CD4-positive, alpha-beta T cell treated with Interleukin-12 subunit alpha and Interleukin-12 subunit beta, for 1 hour (primary cell): ENCODE measurements at regions not wholly inside any gene's neighbourhood (a gene's known extent, or its start where the extent isn't known, plus 50 kb on each side); places are given as distances from the start of the nearest gene placed in this dataset.
"Not testable (repeated sequence)": the region's sequence is repeated elsewhere in the genome, so short reads cannot be mapped to it uniquely, and the experiment has no call there.

Source experiments
- DNase-seq: peaks from one replicate; pipeline ENCODE4 v3.0.0-alpha.2; 2020

- DNase-seq, result no peak
Observed at GRCh38 chr6:9131616-9132015, 696.3 kb upstream of the SLC35B3 start.

GRCh38 chr6:9131201-9131600 is 695.9 kb upstream of the SLC35B3 start:
- DNase-seq, result no peak

GRCh38 chr6:9128970-9129369 is 693.6 kb upstream of the SLC35B3 start:
- no peak for DNase-seq

DNA sequence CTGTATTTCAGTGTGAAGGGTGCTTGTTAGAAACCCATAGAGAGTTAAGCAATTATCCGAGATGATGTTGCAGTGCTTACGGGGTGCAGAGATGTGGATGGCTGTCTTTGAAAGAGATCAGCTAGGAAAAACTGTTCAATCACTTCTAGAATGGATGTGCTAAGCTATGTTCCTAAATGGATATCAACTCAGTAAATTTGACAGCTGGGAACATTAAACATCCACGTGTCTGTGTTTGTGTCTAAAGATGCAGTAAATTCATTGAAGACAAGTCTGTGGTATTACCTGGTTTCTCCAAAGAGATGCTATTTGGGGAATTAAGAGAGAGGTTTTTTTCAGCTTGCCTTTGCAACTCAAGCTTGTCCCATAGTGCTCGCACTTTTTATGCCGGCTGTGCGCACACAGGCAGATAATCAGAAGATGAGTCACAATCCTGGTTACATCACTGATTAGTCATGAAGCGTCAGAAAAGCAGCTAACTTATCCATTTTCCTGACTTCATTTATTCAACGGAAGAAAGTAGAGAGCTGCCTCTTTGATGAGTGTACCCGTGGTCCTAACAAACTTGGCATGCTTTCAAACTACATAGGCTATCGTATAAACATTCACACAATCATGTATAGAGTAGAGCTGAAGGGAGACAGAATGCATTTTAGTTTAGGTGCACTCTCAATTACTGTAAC is 691.7 kb upstream of the SLC35B3 start:
- DNase-seq, result no peak

- not testable (repeated sequence) for DNase-seq
Observed at GRCh38 chr6:9126034-9126433, 690.7 kb upstream of the SLC35B3 start.

GRCh38 chr6:9121549-9121948 is 686.2 kb upstream of the SLC35B3 start:
- no peak for DNase-seq

DNA sequence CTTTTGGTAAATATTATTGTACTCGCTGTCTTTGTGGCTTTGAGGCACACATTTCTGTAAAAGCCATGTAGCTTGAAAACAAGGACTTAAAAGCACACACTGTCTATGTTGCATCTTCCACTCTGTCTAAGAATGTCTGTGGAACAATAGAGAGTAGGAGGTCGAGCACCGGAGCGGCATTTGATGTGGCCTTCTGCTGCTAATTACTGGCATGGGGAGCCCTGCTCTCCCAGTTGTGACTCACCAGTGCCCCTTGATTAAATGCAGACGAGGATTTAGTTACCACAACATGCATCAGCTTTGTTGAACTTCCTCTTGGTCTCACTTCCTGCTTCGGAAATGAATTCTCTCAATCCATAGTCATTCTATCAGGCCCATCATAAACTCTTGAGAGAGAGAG is 680.7 kb upstream of the SLC35B3 start:
- DNase-seq, result no peak

DNA sequence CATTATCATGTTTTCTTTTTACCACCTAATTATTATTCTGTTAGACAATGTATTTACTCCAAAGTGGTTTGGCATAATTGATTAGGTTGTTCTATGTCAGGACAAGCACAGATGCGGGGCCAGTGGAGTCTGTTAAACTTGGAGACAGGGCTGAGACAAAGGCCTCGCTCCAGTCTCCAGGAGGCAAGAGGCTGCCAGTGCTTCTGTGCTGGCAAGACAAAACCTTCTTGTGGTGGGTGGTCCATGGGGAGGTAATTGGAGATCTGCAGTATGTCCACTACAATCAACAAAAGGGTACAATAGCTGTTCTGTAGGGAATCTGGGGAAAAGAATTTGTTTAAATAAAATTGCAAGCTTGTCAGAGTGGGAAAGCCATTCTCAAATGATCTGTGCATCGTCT is 677.2 kb upstream of the SLC35B3 start:
- no peak for DNase-seq

DNA sequence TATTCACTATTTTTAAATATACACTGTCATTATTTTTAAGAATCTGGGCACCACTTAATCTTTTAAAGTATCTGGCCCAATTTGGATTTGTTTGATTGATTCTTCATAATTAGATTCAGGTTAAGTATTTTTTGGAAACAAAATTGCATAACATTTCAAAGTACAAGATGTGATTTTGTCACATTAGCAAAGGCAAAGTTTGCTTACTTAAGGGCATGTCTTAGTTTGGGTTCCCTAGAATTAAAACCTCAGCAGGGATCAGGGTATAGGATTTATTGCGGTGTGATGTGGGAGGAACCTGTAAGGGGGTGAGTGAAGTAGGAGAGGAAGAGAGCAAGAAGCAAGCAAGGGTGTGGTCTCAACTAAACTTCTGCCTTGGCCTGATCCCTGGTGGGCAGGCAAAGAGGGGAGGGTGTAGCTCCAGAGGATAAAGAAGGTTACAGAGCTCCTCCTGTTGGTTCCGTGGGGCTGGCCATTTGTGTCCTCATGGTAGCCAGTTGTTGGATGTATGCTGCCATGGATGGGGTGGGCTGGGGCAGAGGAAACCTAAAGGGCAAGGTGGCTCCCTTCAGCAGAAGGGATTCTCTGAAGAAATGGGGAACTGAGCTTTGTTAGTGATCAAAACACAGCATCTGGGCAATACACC is 668.7 kb upstream of the SLC35B3 start:
- DNase-seq, result no peak

DNA sequence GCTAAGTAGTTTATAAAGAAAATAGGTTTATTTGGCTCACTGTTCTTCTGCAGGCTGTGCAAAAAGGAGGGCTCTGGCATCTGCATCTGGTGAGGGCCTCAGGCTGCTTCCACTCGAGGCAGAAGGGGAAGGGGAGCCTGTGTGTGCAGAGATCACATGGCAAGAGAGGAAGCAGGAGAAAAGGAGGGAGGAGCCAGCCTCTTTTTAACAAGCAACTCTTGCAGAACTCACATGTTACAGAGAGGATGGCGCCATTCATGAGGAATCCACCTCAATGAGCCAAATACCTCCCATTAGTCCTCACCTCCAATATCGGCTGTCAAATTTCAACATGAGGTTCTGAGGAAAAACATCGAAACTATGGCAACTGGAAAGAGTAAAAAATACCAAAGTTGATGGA is 666.6 kb upstream of the SLC35B3 start:
- DNase-seq, result no peak

- DNase-seq, result no peak
Observed at GRCh38 chr6:9100869-9101580, 665.7 kb upstream of the SLC35B3 start.

GRCh38 chr6:9095729-9096128 is 660.4 kb upstream of the SLC35B3 start:
- no peak for DNase-seq

DNA sequence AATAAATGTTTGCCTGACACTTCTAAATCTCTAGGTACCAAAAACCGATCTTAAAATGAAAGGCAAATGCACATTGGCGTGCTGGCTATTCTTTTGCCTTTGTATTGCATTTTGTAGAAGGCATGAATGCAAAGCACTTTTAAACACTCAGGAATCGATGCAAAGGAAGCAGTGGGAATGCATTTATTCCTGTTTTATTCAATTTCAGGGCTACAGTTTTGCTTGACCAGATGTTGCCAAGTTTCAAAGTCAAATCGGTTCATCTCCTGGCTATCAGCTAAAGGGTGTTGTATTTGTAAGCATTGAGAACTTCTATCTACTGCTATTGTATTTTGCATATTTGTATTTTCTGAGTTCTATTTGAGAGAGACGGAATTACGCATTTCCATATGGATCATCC is 659.8 kb upstream of the SLC35B3 start:
- no peak for DNase-seq

DNA sequence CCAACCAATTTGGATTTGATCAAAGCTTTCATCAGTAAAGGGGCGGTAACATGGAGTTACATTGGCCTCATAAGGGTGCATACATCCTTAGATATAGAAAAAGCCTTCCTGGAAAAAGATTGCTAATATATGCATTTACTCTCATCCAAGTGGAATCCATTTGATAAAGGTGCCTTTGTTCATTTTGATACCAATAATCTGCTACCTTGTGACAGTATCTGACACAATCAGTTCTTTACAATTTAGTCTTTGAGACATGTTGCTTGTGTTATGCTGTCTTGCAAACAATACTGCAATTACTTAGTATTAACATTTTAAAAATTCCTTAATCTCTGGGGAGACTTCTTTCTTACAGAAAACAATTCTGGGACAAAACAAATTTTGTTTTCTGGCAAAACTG is 654.4 kb upstream of the SLC35B3 start:
- no peak for DNase-seq

DNA sequence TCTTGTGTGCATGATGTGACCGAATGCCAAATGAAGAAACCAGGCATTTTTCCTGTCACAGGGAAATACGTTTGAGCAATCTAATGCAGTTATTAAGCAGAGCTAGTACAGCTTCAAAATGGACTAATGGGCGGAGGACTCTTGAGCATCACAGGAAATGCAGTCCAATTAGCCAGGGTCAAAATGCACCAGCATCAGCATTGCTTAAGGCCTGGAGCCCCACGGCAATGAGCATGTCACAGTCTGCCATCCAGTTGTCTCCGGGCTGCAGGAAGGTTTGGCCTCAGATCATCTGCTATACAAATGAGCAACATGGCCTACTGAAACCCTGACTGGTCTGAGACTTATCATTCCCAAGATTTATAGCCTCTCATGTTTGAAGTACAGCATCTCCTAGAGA is 652.1 kb upstream of the SLC35B3 start:
- DNase-seq, result no peak

- DNase-seq, result no peak
Observed at GRCh38 chr6:9086331-9086730, 651.0 kb upstream of the SLC35B3 start.

DNA sequence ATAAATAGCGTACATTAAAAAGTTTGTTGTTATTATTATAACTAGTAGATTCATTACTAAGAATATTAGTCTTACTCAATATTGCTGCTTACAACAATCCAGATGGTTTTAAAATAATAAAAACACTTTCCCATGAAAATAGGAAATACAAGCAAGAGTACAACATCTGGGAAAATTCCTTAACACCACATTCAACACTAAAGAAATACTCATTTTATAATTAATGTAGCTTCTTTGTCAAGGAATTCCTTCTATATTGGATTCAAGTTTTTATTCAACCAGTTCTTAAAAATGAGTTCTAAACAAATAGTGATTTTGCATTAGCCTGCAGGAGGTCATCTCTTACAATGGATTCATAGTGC is 650.3 kb upstream of the SLC35B3 start:
- no peak for DNase-seq

GRCh38 chr6:9085054-9085708 is 649.8 kb upstream of the SLC35B3 start:
- DNase-seq, result no peak

DNA sequence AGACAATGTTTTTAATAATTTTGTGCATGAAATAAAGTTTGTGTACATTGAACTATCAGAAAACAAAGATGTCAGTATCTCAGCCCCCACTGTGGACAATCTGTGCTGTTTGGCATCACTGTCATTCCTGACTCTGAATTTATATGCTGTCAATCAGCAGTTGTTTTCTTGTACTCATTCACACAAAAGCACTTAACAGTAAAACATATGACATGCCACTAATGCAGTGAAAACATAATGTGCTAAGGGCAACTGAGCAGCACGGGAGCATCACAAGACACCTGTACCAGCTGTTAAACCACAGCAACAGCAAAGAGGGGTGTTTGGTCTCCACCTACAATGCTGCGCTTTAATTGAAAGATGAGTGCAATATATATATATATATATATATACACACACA is 647.8 kb upstream of the SLC35B3 start:
- no peak for DNase-seq

DNA sequence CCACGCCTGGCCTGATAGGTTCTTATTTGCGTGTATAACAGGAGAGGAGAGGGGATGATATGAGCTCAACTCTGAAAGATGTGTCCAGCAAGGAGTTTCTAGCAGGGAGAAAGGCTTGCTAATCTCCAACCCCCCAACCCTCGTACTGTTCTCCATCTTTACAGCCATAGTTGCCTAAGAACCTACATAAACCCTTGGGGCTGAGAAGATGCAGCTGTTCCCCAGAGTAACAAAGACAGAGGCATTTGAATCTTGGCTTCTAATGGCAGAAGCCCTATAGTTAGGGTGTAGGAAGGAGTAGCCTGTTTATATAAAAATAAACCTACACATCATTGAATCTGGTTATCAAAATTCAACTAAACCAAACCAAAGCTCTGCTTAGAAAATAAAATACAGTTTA is 631.4 kb upstream of the SLC35B3 start:
- DNase-seq, result no peak

GRCh38 chr6:9064156-9064555 is 628.8 kb upstream of the SLC35B3 start:
- DNase-seq, result no peak

DNA sequence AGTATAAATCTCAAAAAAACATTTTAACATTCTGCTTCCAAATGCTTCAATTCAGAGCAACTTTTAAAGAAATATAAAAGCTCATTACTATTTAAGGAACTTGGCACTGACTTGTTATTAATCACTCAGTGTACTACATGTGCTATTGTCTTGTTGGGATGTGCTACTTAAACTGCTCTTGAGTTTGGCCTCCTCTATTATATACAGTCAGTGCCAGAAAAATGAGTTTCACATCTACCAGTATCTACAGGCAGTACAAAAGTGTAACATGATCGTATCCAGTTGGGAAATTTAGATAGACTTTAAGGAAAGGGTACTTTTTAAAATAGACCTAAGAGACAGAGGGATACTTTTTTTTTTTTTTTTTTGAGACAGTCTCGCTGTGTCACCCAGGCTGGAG is 627.3 kb upstream of the SLC35B3 start:
- DNase-seq, result no peak

- no peak for DNase-seq
Observed at GRCh38 chr6:9057937-9058336, 622.6 kb upstream of the SLC35B3 start.

DNA sequence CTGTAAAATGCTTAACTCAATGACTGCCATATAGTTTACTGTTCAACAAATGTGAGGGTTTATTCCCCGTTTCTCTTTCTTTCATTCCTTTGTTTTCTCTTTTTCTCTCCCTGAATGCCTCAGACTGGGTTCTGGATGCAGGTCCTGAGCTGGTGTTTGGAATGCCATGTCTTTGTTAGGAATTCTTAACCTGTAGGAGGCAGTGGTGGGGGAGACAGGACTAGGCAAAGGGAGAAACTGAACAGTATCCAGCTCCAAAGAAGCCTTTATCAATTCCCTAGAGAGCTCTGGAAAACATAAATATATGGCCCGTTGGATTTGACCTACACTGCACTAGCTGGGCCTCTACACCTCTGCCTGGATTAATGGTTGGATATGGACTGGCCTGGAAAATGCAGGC is 621.2 kb upstream of the SLC35B3 start:
- no peak for DNase-seq
